ENCODE measurements at regions not wholly inside any gene's neighbourhood (a gene's known extent, or its start where the extent isn't known, plus 50 kb on each side); places are given as distances from the start of the nearest gene placed in this dataset.
"Not testable (repeated sequence)": the region's sequence is repeated elsewhere in the genome, so short reads cannot be mapped to it uniquely, and the experiment has no call there.

DNA sequence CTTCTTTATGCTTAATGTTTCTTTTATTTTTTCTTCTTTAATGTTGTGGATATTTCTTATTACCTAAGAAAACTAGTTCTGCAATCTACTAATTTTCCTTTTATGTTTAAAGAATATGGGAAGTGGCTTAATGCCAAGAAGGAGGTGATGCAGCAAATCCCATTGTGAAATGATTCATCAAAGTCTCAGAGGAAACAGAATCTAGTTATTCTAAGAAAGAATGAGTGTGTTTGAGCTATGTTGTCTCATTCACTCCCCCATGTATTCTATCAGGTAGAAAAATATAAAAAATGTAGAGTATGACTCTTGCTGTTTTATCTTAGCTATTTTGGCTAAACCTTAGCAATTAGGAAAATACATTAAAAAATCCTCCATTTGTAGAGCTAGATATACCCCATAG, 659.9 kb upstream of the RGS18 start:
- DNase-seq (ENCODE audit: low read depth), result no peak

DNA sequence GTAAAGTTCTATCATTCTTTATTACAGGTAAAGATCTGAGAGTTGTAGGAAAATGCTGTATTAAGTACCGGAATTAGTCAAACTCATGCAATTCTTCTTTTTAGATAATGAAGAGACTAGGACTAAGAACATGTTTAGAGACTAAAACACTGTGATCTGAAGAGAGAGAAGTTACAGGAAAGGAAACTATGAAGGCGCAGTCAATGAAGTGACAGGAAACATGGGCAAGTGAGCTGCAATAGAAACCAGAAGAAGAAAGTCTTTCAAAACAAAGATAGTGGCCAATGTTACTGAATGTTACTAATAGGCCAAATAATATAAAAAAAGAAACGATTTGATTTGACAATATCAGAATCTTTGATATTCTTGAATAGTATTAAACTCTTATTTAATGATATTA, 659.4 kb upstream of the RGS18 start:
- DNase-seq (ENCODE audit: low read depth), result no peak

DNA sequence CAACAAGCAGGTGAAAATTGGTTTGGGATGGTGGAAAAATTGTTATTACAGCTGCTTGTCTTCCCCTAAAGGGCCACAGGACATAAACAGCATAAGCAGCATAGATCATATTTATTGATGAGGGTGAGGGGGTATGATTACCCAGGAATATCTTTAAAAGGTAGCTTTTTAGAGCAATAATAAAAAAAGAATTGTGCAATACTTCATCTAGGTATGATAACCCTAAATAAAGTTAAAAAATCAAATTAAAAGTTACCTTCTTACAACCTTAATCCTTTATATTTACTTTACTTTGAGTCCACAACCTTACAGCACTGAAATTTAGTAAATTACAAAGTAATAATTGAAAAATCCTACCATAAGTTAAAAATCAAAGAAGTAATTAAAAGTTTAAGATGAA, 653.3 kb upstream of the RGS18 start:
- no peak for DNase-seq (ENCODE audit: low read depth)

DNA sequence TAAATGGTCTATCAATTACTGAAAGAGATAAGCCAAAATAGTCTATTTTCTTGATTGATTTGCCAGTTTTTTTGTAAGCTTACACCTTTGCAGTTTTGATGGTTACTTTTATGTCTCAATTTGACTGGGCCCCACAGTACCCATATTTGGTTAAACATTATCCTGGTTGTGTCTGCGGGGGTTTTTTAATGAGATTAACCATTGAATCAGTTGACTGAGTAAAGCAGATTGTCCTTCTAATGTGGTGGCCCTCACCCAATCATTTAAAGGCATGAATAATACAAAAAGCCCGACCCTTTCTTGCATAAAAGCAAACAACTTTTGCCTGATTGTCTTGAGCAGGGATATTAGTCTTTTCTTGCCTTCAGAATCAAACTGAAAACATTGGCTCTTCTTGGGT, 650.0 kb upstream of the RGS18 start:
- DNase-seq (ENCODE audit: low read depth), result no peak

DNA sequence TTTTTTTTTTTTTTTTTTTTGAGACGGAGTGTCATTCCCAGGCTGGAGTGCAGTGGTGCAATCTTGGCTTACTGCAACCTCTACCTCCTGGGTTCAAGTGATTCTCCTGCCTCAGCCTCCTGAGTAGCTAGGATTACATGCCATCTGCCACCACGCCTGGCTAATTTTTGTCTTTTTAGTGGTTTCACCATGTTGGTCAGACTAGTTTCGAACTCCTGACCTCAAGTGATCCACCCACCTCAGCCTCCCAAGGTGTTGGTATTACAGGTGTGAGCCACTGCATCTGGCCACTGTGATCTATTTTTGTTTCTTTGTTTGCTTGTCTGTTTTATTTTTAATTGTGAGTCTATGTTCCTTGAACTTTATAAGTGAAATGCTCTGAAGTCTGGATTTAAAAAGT, 646.8 kb upstream of the RGS18 start:
- not testable (repeated sequence) for DNase-seq (ENCODE audit: low read depth)

DNA sequence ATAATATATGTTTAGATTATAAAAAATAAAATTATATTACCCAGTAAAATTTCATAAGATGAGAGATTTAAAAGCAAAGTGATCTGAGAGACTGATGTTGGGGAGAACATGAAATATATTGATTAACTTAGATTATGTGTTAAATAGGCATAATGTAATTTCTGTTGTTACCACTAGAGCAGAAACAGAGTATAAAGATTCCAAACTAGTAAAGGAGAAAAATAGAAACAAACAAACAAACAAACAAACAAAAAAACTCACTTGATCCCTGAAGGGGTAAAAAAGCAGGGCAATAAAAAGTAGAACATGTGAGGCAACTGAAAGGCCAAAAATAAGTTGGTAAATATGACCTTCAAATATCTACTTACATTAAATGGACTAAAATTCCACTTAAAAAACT, 640.4 kb upstream of the RGS18 start:
- no peak for DNase-seq (ENCODE audit: low read depth)

DNA sequence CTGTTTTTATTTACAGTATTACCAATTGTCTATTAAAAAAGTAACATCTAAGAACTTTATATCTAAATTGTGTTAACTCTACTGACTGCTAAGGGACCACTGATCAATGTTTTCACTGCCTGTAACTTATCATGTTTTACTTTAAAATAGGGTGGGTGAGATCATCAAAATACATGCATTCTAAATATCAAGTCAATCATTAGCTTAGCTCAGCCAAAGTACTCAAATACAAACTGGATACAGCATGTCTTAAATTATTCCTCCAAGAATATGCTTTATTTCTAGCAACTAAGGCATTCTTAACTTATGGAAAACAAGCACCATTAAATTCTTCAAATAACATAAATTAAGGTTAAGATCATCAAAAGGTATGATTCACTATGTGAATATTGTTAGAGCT, 638.7 kb upstream of the RGS18 start:
- DNase-seq (ENCODE audit: low read depth), result no peak

DNA sequence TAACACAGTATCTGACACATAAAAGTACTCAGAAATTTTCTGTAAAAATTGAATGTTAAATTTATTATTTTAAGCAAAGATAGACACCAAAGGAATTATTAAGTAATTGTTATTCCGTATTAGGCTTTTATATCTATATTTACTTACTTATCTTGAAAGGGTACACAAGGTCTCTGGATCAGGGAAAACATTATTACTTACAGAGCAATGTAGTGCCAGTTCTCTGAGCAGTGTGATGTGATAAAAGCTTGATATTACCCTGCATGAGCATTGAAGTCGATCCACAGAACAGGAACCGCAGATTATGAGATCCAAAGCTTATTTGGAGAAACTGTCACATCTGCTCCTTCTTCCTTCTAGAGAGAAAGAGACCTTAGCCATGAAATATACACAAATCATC, 637.9 kb upstream of the RGS18 start:
- DNase-seq (ENCODE audit: low read depth), result no peak

DNA sequence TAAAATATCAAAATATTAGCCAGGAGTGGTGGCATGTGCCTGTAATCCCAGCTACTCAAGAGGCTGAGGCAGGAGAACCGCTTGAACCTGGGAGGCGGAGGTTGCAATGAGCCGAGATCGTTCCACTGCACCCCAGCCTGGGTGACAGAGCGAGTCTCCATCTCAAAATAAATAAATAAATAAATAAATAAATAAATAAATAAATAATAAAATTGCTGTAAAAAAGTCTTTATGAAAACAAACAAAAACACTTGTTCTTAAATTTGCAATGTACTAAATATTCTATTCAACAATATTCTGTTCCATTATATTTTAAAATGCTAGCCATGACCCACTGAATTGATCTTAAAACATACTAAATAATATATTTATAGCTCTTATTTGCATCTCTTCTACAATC, 632.3 kb upstream of the RGS18 start:
- DNase-seq (ENCODE audit: low read depth), result not testable (repeated sequence)

DNA sequence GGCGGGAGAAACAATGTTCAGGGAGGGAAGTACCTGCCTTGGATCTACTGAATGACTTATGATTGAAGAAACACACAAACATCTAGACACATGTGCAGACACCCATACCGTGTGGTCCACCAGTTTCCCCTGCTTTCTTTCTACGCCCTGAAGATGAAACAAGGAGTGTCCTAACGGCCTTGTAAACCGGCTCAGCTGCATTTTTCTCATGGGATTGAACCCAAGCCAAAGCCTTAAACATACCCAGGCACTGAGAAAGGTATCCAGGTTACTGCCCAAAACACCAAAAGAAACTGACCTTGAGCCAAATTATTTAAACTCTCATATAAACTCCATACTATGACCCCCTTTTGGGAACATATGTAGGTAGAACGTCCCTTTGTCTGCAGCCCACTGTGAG, 630.0 kb upstream of the RGS18 start:
- DNase-seq (ENCODE audit: low read depth), result no peak

DNA sequence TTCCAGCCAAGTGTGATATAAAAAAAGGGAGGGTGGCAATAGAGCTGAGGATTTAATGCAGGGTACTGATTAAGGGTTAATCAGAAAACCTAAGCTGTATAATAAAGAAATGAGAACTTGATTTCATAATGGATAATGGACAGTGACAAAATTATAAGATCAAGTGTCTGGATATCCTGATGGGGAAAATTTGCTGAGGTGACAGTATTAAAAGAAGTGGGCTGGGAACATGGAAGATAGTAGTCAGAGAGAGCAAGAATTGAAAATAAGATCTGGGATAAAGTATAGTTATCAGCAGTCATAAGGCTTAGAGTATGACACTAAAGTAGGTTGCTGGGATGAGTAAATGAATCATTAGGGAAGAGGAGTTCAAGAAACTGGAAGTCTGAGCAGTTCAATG, 627.3 kb upstream of the RGS18 start:
- no peak for DNase-seq (ENCODE audit: low read depth)

DNA sequence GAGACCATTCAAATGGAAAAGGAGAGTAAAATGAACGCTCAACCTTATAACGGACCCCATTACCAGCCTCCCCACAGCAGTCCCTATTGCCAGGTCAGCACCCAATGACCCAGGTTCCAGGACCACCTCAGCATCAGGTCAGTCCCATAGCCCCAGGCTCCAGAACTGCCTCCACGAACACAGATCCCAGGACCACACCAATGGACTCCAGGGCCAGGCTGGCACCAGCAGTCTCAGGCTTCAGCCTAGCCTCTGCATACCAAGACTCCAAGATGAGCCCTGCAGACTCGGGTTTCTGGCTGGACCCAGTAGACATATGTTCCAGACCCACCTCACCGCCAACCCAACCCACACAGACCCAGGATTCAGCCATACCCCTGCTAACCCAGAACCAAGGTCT, 625.0 kb upstream of the RGS18 start:
- DNase-seq (ENCODE audit: low read depth), result no peak

DNA sequence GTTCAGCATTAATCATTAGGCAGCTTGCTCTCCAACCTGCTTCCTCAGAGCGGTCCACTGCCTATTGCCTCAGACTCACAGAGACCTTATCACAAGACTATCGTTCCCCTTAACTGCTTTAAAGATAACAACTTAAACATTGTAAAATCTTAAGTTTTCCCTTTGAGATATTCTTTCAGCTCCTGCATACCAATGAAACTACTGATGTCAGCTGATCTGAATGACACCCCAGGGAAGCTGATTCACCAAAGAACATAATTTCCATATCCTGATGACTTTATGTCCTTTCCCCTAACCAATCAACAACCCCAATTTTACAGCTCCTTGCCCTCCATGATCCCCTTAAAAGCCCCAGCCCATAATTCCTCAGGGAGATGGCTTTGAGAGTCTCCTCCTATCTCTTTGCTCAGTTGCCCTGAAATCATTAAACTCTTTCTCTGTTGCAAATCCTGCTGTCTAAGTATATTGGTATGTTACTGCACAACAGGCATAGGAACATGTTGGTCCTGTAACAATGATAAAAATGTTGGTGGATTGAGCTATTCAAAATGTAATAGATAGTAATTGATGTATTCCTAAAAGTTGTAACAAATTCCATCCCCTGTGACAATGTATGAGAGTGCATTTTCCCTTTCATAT, 621.4 kb upstream of the RGS18 start:
- no peak for DNase-seq (ENCODE audit: low read depth)

DNA sequence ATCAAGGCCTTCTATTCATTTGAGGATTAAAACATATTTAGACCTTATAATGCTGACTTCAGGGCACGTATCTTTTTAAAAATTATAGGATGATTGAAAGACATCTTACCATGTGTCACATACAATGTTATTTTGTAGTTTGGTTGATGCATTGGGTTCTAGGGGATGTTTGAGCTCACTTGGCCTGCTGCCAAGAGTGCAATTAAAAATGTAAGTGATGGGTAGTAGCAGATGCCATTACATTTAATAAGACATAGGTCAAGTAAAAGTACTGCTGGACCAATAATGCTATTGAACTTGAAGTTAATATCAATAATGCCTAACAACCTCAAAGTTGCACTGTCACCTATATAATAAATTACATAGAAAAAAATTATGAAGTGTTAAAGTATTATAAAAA, 616.5 kb upstream of the RGS18 start:
- DNase-seq (ENCODE audit: low read depth), result no peak

DNA sequence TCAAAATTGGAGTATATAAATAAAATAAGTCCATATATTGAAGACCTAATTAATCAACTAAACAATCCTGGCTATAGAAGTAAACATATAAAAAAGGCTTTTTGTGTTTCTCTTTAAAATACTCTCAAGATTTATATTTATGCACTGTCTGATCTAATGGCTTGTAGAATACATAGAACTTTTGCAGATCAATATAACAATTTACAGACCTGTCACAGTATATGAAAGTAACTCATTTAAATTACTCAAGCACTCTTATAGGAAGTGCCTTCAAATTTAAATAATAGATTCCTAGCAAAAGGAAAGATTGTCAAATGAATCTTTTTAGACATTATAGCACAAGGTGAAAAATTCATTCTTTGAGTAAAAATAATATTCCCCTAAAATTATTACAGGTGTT, 615.8 kb upstream of the RGS18 start:
- DNase-seq (ENCODE audit: low read depth), result no peak

DNA sequence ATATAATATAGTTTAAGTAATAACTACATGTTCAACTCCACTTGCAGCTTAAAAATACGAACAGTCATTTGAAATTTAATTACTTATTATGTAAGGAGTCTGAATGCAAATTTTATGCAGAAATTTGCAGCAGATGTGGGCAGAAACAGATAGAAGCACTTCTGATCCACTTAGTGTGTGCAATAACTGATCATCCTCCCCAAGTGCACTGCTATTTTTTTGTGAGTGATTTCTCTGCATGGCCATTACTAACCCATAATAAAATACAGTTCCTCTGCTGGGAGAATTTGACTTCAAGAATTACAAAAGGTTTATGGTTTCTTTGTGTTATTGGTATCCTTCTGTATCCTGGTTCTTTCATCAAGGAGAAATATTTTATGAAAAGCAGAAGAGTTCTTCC, 611.5 kb upstream of the RGS18 start:
- no peak for DNase-seq (ENCODE audit: low read depth)

DNA sequence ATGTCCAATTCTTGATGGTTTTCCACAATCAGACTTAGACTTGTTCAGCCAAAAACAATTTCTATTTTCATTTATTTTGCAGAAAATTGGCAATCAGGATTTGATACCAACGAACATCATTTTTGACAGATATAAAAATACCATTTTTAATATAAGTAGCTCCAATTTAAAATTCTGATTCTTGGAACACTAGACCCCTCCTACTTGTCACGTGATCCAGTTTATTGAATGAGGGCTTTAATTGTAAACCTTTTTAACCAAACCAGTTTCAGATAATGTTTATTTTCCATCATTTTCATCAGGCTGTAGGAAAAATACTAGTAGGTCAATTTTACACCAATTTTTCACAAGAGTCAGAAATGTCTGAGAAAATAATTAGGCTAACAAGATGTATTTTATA, 607.2 kb upstream of the RGS18 start:
- no peak for DNase-seq (ENCODE audit: low read depth)

DNA sequence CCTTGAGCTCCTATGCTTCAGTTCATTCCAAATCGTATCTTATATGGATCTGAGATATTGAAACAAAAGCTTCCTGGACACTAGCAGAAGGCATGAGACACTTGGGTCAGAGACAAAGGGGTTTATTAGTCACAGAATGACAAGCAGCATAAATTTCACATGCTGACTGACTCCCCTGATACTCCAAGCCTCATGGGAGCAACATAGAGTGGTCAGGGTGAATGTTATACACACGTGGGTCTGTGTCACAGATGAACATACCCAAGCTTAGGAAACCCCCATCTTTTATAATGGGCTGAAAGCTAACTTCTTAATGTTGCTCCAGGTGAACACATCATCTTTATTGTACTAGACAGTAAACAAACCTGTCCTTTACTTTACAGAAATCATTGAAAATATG, 599.9 kb upstream of the RGS18 start:
- no peak for DNase-seq (ENCODE audit: low read depth)

DNA sequence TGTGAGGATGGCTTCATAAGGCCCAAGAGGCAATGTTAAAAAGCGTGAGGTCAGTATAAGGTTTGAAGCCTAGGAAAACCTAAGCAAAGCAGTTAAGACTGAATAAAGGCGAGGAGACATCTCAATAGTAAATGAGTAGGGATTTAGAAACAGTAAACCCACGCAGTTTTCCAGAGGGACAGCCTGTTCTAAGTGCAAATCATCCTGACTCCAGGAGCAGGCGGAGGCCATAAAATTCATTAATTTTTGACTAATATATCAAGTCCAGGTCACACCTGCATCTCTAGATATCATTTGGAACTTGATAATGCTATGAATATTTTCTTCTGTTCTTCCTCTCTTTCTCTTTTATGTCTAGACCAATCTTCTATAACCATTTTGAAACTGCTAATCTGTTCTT, 597.0 kb upstream of the RGS18 start:
- no peak for DNase-seq (ENCODE audit: low read depth)

DNA sequence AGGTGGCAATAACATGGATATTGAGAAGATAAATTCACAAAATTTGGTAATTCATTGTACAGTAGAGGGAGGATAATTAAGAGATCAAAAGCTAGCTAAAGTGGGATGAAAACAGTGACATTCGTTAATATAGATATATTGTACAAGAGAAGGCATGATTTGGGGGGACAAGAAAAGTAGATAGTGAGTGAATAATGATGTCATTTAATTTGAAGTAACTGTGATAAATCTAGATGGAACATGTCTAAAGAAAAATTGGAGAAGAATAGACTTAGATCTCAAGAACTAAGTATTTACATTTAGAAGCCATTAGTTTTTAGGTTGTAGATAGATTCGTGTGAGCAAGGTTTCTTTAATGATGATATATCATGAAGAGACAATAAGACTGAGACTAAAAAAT, 594.0 kb upstream of the RGS18 start:
- DNase-seq (ENCODE audit: low read depth), result no peak

DNA sequence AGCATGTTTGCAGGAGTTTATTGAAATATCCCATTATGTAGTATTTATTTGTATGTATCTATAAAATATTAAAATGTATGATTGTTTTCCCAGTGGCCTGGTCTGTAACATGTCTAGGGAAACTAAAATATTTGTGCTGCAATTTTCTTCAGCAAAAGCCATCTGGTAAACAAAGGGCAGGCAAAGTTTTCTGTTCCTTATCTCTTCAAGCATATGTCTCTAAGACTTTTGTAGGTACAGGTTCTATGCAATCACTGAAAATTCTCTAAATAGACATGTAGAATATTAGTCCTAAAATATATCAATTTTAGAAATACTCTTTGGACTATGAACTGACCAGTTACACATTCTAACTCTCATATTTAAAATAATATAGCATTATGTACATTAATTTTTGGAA, 585.8 kb upstream of the RGS18 start:
- no peak for DNase-seq (ENCODE audit: low read depth)

DNA sequence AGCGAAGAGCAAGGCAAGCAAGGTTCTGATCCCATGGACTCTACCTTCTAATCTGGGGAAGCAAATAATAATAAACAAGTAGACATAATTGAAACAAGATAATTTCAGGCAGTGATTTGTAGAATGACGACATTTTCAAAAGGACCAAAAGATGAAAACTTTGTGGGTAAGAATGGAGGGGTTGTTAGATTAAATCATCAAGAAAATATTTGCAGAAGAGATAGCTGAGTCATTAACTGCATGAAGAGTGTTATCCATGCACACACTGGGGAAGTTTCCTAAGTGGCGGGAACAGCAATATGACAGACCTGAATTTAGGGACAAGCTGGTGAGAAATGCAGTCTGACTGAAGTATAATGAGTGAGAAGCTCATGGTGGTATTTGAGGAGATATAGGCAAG, 583.1 kb upstream of the RGS18 start:
- DNase-seq (ENCODE audit: low read depth), result no peak

DNA sequence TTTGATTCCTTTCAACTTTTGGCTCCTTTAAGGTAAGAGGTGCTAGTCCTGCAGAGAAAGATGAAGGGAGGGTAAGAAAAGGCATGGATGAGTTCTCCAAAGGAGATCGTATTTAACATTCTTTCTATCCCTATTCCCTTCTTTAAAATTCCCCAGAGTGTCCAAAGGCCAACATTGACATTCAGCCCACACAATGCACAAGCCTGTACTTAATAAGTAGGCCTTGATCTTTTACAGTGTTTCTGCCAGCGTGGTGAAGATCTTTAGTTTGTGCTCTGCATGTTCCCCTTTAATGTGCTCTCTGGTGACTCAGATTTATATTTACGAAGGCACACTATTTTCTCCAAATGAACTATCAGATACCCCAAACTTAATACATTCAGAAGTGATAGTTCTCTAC, 582.5 kb upstream of the RGS18 start:
- DNase-seq (ENCODE audit: low read depth), result no peak

DNA sequence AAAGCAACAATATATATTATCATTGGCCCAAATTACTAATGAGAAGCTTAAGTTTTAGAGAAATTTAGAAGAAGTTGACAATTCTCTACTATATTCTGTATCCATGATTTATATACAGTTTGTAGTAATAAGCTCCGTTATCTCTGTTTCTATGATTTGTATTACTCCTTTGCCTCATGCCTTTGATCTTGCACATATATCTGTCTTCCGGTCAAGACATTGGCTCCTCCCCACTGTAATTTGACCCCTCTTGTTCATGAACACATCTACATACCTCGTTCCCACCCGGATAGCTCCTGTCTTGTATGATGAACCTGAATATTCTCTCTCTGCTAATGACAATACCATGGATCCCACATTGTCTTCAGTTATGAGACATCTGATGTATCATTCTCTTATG, 581.0 kb upstream of the RGS18 start:
- no peak for DNase-seq (ENCODE audit: low read depth)

DNA sequence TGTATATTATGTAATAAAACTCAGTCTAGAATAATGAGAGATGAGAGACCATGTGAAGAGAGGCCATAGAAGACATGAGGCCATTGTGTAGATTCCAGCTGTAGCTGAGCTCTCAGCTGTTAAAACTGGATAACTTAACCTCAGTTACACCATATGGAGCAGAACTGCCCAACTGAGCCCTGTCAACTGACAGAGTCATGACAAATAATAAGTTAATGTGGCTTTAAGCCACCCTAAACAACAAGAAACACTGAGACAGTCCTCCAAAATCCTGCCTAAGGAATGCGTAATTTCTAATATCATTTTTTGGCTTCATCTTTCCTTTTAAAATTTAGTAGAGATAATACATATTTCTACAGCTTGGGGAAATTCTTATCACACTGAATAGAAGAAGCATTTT, 580.0 kb upstream of the RGS18 start:
- DNase-seq (ENCODE audit: low read depth), result no peak

All from RPMI7951 (cell line).